Medulla oblongata (tissue), 1 donor: ENCODE measurements at regions not wholly inside any gene's neighbourhood (a gene's known extent, or its start where the extent isn't known, plus 50 kb on each side); places are given as distances from the start of the nearest gene placed in this dataset.
"Not testable (repeated sequence)": the region's sequence is repeated elsewhere in the genome, so short reads cannot be mapped to it uniquely, and the experiment has no call there.

Source experiments
- DNase-seq: peaks from one replicate; pipeline ENCODE4 v3.0.0-alpha.2; 2015; ENCODE audit errors: extremely low spot score

DNA sequence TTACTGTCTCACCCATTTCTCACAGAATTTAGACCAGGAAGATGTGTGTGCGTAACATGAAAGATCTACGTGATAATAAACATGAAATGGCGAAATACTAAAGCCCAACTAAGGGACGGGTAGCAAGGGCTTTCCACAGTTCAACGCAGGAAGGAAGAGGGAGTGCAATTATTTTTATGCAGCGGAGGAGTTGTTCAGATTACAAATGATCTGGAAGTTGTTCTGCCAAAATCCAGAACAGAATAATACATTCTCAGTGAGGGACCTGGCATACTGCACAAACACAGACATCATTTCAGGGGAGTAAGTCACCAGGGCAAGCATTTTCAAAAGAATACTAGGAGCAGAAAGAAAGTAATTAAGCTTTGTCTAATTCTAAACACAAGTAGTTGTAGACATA lies 133.6 kb upstream of the RAP2B start:
- peak; percentile 59 for DNase-seq

DNA sequence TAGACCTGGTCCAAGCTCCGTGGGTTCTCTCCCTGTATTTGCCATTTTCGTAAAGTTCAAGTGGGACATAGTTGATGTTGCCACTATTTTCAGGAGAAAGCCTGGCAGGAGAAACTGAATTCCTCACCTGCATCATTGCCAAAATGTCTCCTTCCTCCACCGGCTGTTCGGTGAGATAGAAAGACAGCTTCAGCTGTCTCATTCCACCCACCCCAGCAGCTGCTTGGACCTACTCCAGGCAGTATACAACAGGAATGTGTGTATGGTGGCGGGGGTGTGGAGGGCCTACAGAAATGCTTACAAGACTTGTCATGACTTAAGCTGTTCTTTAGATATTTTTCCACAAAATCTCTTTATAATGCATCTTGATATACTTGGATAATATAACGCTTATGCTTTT lies 132.7 kb upstream of the RAP2B start:
- DNase-seq = no peak

DNA sequence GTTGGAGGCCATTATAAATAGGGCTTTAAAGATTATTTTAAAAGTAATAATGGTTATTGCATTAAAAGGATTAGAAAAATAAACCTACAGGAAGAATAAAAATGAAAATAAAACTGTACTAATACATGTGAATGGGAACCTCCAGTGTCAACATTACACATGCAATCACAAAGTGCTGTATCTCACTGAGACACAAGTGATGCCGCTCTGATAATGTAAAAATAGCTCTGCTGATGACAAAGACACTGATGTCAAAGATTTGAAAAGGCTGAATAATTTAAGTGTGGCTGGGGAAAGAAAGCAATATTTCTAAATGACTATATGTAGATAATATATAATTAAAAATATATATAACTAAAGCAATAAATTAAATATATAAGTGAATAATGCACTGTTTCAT lies 129.1 kb upstream of the RAP2B start:
- no peak for DNase-seq

DNA sequence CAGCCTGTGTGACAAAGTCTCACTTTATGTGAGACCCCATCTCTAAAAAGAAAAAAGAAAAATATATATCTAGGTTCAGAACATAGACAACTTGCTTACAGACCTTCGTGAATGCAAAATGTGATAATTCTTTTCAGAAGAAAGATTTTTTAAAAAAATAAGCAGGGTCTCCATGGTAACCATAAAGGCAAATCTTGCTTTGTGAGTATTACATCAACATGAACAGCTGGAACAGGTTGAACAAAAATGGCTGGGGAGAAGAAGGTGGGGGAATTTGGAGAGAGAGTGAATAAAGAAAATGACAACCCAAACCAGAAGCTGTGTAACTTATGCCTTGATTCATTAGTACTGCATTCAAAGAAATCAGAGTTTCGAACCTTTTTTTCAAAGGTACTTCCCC lies 125.2 kb upstream of the RAP2B start:
- DNase-seq = no peak

DNA sequence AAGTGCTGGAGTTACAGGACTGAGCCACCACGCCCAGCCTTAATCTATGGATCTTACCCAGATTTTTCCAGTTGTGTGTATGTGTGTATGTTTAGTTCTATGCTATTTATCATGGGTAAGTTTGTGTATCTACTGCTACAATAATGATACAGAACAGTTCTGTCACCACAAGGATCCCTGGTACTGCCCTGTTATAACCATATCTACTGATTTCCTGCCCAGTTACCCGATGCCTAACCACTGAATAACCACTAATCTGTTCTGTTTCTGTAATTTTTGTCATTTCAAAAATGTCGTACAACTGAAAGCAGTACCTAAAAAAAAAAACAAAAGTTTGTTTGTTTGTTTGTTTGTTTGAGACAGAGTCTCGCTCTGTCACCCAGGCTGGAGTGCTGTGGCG lies 123.7 kb upstream of the RAP2B start:
- DNase-seq = no peak

DNA sequence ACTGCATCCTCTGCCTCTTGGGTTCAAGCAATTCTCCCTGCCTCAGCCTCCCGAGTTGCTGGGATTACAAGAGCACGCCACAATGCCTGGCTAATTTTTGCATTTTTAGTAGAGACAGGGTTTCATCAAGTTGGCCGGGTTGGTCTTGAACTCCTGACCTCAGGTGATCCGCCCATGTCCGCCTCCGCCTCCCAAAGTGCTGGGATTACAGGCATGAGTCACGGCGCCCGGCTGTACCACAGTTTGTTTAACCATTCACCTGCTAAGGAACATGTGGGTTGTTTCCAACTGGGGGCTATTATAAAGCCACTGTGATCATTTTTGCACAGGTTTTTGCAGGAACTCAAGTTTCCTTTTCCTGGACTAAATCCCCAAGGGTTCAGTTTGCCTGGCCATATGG lies 123.2 kb upstream of the RAP2B start:
- DNase-seq = no peak

DNA sequence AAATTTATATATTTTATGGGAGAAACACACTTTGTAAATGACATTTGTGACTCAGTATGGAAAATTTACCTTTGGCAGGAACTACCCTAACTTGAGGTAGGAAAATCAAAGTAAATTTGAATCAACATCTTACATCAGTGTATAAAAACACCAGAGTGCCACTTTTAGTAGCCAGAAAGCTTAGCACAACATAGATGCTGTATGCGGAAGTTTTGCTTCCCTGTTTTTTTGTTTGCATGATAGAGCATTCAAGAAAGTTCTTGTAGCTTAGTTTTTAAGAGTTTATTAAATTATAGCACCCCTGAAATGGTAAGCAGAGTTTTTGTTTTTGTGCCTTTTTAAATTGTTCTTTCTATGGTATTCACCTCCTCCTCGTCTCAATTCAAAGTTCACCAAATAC lies 120.8 kb upstream of the RAP2B start:
- no peak for DNase-seq

DNA sequence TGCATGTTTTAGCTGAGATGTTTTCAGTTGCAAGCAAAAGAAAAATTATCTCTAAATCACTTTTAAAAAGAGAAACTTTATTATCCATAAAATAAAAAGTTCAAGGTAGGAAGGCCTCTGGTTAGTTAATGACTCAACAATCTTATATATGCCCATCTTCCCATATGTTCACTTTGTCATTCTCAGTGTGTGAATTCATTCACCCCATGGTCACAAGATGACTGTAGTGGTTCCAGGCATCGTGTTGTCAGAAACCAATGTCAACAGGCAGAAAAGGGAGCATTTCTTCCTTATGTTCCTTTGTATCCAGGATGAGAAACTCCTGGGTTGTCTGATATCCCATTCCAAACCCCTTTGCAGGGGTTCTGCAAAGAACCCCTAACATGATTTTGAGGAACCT lies 119.9 kb upstream of the RAP2B start:
- DNase-seq = no peak

DNA sequence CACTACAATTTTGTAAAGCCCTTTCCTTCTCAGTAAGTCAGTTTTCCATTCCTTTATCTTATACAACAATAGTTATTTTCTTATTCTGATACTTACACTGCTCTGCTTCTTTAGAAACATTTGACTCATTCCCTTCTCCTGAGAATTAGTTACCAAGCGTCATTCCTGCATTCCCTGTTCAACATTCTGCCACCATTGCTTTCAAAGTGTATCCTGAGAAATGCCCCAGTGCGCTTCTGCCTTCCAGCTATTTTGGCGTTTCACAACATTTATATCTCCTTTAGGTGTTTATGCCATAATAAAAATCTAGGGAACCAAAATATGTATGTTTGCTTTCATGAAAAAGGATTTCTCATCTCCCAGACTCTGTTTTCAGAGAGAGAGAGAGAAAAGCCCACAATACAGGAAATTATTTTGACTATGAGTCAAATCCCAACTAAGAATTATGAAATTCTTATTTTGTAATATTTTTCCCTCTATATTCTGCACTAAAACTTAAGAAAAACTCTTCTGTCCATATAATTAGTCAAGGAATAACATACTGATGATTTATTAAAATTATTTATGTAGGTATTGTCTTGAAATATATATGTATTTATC lies 118.2 kb upstream of the RAP2B start:
- no peak for DNase-seq

DNA sequence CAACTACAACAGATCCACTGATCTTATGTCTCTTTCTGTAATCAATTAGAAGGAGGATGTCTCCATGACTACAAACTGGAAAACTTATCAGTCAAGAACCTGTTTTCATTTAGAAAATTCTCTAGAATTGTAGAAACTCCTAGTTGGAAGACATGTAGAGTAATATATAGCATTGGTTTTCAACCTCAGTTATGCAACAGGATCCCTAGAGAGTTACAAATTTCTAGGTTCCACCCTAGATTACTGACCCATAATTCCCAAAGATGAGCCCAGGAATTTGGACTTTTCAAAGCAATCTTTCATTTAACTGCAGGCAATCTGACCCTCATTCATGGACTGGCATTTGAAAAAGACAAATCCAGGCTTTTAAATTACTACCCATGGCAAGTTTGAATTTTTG lies 116.9 kb upstream of the RAP2B start:
- DNase-seq = no peak

DNA sequence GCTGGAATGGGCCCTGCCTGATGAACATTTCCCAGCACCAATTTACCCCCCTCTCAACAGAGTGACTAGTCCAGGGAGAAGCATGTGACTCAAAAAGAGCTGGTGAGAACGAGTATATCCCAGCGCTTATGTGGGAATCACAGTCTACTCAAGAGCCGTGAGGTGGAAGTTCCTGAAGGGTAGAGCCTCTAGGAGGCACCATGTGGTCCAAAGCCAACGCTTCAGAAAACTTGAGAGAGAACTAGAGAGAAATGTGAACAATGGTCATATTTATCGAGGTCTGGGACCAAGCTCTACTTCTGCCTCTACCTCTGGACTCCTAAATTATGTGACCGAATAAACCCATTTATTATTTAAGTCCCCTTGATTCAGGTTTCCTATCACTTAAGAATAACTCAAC lies 111.0 kb upstream of the RAP2B start:
- DNase-seq = no peak

DNA sequence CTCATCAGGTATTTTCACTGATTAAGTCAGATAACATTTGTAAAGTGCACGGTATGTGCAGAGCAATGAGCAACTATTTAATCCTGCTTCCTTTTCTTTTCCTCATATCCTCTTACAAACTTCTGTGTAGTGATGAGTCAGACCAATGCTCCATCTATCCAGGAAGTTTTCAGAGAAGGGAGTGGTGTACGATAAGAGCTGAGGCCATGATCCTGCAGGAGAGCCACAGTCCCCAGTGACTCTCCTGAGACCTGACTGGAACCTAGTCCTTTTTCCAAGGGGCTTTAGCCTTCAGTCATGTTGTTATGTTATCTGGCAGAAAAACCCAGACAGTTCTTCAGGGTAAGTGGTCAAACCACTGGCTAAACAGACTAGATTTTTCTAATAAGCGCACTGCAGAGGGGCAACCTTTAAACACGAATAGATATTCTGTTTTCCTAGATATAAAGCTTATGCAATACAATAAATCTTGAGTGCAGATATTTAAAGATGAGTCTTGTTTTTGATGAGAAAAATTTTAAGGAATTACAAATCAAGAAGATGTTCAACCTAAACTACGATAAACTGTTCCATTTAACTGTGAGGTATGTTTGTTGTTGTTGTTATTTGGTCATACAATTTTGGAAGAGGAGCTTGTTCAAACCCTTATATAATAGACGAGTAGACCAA lies 110.5 kb upstream of the RAP2B start:
- no peak for DNase-seq

DNA sequence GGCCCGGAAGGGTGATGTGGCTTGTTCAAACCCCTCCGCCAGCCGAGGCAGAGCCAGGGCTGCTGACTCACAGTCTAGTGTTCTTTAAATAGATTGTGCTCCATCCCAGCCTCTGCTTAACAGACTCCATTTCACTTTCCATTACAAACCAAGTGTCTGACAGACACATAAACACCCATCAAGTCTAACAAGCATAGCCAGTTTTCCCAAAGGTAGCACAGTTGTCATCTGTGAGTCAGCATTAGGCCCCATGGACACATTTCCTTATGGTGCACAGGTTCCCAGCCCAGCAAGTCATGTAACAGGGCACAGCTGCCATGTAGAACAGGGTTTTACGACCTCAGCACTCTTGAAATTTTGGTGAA lies 109.9 kb upstream of the RAP2B start:
- no peak for DNase-seq

DNA sequence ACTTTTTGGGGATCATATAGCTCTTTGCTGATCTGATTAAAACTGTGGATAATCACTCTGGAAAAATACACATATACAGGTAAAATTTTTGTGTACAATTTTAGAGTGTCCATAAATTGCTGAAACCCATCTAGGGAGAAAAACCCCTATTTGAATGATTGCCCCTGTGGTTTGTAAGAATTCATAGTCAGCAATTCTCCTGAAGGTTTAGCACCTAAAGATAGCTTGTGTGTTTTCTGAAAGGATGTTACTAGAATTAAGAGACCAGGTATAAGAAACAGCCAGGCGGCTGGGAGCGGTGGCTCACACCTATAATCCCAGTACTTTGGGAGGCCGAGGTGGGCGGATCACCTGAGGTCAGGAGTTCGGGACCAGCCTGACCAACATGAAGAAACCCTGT lies 106.8 kb upstream of the RAP2B start:
- no peak for DNase-seq

DNA sequence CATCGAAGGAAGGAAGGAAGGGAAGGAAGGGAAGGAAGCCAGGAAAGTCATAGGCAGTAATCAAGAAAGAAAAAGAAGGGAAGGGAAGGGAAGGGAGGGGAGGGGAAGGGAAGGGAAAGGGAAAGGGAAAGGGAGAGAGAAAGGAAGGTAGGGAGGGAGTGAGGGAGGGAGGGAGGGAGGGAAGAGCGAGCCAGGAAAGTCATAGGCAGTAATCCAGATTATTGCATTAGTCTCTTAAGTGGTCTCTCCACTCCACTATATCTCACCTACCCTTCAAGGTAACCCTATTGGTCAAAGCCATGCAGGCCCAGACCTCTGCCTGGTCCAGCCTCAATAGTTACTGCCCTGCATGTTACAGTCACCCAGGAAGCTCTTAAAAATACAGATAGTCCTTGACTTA lies 106.2 kb upstream of the RAP2B start:
- no peak for DNase-seq

DNA sequence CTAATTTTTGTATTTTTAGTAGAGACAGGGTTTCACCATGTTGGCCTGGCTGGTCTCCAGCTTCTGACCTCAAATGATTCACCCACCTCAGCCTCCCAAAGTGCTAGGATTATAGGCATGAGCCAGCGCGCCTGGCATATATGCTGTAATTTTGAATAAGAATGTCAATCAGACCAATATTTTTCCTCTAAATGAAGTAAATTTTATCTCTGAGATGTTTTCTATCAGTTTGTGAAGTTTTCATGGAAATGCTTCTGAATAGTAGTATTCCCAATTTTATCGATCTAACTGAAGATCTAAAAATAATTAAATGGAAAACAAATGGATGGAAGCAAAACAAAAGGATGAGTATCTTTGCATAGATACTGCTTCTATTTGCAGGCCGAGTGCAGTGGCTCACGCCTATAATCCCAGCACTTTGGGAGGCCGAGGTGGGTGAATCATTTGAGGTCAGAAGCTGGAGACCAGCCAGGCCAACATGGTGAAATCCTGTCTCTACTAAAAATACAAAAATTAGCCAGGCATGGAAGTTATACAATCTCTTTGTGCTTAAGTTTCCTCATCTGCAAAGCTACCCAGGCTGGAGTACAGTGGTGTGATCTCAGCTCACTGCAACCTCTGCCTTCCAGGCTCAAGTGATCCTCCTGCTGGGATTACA lies 103.9 kb upstream of the RAP2B start:
- DNase-seq = not testable (repeated sequence)

DNA sequence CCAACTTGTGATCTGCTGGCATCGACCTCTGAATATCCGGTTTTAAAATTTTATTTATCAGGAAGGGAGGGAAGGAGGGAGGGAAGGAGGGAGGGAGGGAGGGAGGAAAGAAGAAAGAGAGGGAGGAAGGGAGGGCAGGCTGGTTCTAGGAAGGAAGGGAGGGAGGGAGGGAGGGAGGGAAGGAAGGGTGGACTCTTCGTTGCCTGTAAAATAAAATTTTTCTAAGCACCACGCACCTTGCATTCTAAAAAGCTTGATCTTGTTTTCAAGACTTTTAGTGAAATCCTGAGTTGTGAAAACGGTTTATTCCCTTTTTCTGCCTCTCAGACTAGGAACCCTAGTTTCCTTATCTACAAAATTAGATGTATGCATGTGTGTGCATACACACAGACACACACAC lies 101.7 kb upstream of the RAP2B start:
- no peak for DNase-seq

DNA sequence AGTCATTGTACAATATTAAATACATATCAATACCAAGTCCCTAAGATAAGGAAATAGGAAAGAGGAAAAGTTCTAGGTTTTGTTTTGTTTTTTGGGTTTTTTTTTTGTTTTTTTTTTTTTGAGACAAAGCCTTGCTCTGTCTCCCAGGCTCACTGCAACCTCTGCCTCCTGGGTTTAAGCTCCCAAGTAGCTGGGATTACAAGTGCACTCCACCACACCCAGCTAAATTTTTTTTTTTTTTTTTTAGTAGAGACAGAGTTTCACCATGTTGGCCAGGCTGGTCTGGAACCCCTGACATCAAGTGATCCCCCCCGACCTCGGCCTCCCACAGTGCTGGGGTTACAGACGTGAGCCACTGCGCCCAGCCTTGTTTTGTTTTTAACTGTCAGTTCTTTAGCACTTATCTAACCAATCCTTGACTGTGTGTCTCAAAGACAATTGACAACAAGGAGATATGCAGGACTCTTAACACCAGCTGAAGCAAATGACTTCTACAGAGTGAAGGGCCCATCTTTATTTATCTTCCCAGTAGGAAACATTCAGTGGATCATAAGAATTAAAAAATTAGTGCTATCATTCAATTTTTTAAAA lies 100.0 kb upstream of the RAP2B start:
- no peak for DNase-seq

DNA sequence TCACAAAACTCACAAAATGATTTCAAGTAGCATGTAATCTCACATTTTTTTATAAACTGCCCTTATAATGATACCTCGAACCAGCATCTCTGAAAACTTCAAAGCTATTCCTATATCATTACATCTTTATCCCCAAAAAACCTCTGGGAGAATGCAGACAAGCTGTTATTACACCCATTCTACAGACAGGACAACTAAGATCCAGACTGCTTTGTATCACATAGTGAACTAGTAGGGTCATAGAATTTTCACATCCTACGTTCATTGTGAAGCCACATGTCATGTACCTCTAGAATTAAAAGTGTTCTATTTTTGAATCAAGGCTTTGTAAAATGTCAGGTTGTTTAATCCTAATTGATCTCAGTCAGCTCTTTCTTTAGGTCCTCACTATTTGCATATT lies 98.7 kb upstream of the RAP2B start:
- DNase-seq = no peak

DNA sequence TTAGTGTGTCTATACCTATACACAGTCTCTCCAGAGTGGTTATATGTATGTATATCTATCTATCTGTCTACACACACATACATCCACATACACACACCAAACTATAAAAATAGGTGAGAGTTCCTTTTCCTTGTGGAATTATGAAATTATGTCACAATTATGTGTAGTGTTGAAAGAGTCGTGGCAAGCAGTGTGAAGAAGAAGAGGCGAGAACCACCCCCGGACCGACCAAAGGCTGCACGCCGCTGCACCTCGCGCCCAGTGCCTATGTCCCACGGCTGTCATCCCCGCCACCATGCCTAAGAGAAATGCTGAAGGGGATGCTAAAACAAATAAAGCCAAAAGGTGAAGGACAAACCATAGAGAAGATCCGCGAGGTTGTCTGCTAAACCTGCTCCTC lies 95.0 kb upstream of the RAP2B start:
- DNase-seq = no peak

DNA sequence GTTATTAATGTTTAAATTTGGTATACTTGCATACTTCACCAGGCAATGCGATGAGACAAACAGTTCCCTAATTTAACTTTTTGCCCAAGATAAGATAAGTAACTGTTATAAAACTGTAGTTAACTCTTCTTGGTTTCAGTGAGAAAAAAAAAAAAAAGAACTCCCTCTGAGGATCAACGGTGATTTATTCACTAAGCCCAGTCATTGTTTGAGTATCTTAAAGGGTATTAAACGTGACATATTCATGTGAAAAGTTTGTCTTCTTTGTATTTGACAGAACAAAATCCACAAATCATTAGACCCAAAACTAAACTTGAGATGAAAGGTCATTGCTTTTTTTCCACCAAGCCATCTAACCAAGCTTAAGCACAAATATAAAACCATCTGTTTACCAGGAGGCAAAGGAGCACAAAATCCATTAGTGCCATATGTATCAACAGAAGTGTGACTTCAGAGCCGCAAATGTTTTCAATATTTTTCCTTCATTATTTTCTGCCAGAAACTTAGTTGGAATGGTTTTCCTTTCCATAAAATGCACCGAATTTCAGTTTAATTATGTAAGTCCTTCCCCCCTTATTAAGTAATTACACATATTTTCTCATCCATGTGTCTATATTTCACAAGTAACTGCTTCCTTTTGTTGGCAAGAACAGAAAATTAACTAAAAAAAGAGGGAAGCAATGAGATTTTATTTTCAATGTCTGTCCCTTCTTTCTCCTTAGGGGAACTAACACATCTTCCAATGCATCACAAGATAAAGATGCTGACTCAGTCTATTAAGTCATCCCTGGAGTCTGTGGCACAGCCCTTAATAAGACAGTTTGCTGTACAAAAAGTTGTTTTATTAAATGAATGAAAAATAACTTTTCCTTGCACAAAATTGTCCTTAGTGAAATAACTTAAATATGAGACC lies 92.2 kb upstream of the RAP2B start:
- DNase-seq = no peak

DNA sequence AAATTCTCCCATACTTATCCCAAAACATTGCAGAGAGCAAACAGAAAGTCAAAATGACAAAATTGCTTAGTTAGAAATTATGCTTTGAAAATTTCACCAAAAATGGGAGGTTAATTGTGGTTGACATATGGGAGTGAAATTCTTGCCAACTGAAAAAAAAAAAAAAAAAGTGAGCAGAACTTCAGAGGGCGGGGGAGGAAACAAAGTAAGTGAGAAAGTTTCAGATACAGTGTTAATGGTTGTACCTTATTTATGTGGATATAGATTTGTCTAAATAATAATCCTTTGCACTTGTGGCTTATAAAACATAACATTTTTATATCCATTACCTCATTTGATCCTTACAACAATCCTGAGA lies 91.5 kb upstream of the RAP2B start:
- no peak for DNase-seq
